ENCODE measurements at regions not wholly inside any gene's neighbourhood (a gene's known extent, or its start where the extent isn't known, plus 50 kb on each side); places are given as distances from the start of the nearest gene placed in this dataset.

GRCh38 chr7:116436305-116436826 lies 63.2 kb upstream of the CAV2 start:
- Mint-ChIP-seq H3K9me3 (no peaks in the 10 kb centered on the region), H3K4me3 (ENCODE audit: low read depth) (no peak overlapping the region), H3K36me3 (ENCODE audit: low read depth) (no peaks in the 10 kb centered on the region), H3K27me3 (ENCODE audit: low read depth) (peaks cover 2% of the 10 kb centered on the region), H3K27ac (no peak overlapping the region), H3K4me1 (ENCODE audit: low read depth) (no peaks in the 10 kb centered on the region)
- no peak for DNase-seq (ENCODE audit: low spot score)
- intact Hi-C loops (cut with micrococcal nuclease), result no loop called here

- Mint-ChIP-seq H3K36me3 (ENCODE audit: low read depth) (no peaks in the 10 kb centered on the region), H3K4me1 (ENCODE audit: low read depth) (no peaks in the 10 kb centered on the region), H3K9me3 (no peaks in the 10 kb centered on the region), H3K4me3 (ENCODE audit: low read depth) (no peak overlapping the region), H3K27me3 (ENCODE audit: low read depth) (peaks cover 2% of the 10 kb centered on the region), H3K27ac (no peak overlapping the region)
- intact Hi-C loops (cut with micrococcal nuclease), result no loop called here
- DNase-seq (ENCODE audit: low spot score), result no peak
These were observed 61.3 kb upstream of the CAV2 start for GRCh38 chr7:116438267-116438666.

GRCh38 chr7:116439005-116439404 lies 60.5 kb upstream of the CAV2 start:
- peaks cover 2% of the 10 kb centered on the region for H3K27me3 Mint-ChIP-seq (ENCODE audit: low read depth)
- no peaks in the 10 kb centered on the region for H3K9me3 Mint-ChIP-seq
- intact Hi-C loops (cut with micrococcal nuclease), result no loop called here
- no peaks in the 10 kb centered on the region for H3K4me1 Mint-ChIP-seq (ENCODE audit: low read depth)
- H3K4me3 Mint-ChIP-seq (ENCODE audit: low read depth), result no peak overlapping the region
- H3K27ac Mint-ChIP-seq, result no peak overlapping the region
- DNase-seq (ENCODE audit: low spot score), result no peak
- H3K36me3 Mint-ChIP-seq (ENCODE audit: low read depth), result no peaks in the 10 kb centered on the region

- H3K27me3 Mint-ChIP-seq (ENCODE audit: low read depth), result peaks cover 4% of the 10 kb centered on the region
- no peaks in the 10 kb centered on the region for H3K4me1 Mint-ChIP-seq (ENCODE audit: low read depth)
- H3K27ac Mint-ChIP-seq, result no peak overlapping the region
- no peak for DNase-seq (ENCODE audit: low spot score)
- intact Hi-C loops (cut with micrococcal nuclease), result no loop called here
- H3K36me3 Mint-ChIP-seq (ENCODE audit: low read depth), result no peaks in the 10 kb centered on the region
- no peaks in the 10 kb centered on the region for H3K9me3 Mint-ChIP-seq
- H3K4me3 Mint-ChIP-seq (ENCODE audit: low read depth), result no peak overlapping the region
These were observed 59.5 kb upstream of the CAV2 start for GRCh38 chr7:116439841-116440549.

GRCh38 chr7:116441534-116441933 lies 58.0 kb upstream of the CAV2 start:
- intact Hi-C loops (cut with micrococcal nuclease), result no loop called here
- DNase-seq (ENCODE audit: low spot score), result no peak
- H3K4me1 Mint-ChIP-seq (ENCODE audit: low read depth), result no peaks in the 10 kb centered on the region
- H3K27me3 Mint-ChIP-seq (ENCODE audit: low read depth), result peaks cover 4% of the 10 kb centered on the region
- H3K9me3 Mint-ChIP-seq, result no peaks in the 10 kb centered on the region
- H3K36me3 Mint-ChIP-seq (ENCODE audit: low read depth), result no peaks in the 10 kb centered on the region
- H3K27ac Mint-ChIP-seq, result no peak overlapping the region
- H3K4me3 Mint-ChIP-seq (ENCODE audit: low read depth), result no peak overlapping the region

- no peaks in the 10 kb centered on the region for H3K9me3 Mint-ChIP-seq
- no peak overlapping the region for H3K4me3 Mint-ChIP-seq (ENCODE audit: low read depth)
- H3K27ac Mint-ChIP-seq, result no peak overlapping the region
- H3K4me1 Mint-ChIP-seq (ENCODE audit: low read depth), result no peaks in the 10 kb centered on the region
- no peaks in the 10 kb centered on the region for H3K36me3 Mint-ChIP-seq (ENCODE audit: low read depth)
- peaks cover 6% of the 10 kb centered on the region for H3K27me3 Mint-ChIP-seq (ENCODE audit: low read depth)
- intact Hi-C loops (cut with micrococcal nuclease), result no loop called here
- DNase-seq (ENCODE audit: low spot score), result no peak
These were observed 56.4 kb upstream of the CAV2 start for GRCh38 chr7:116443101-116443523.

- intact Hi-C loops (cut with micrococcal nuclease), result no loop called here
- no peak overlapping the region for H3K4me3 Mint-ChIP-seq (ENCODE audit: low read depth)
These were observed 55.9 kb upstream of the CAV2 start for GRCh38 chr7:116443646-116444045.

GRCh38 chr7:116445447-116446211 lies 53.9 kb upstream of the CAV2 start:
- H3K27ac Mint-ChIP-seq, result no peak overlapping the region
- no peaks in the 10 kb centered on the region for H3K36me3 Mint-ChIP-seq (ENCODE audit: low read depth)
- intact Hi-C loops (cut with micrococcal nuclease), result no loop called here

More at GRCh38 chr7:116443646-116444045, 55.9 kb upstream of the CAV2 start:
- DNase-seq (ENCODE audit: low spot score), result no peak
- no peaks in the 10 kb centered on the region for H3K4me1 Mint-ChIP-seq (ENCODE audit: low read depth)
- H3K27me3 Mint-ChIP-seq (ENCODE audit: low read depth), result peaks cover 6% of the 10 kb centered on the region
- H3K36me3 Mint-ChIP-seq (ENCODE audit: low read depth), result no peaks in the 10 kb centered on the region
- H3K27ac Mint-ChIP-seq, result no peak overlapping the region
- H3K9me3 Mint-ChIP-seq, result no peaks in the 10 kb centered on the region

GRCh38 chr7:116446212-116446855 lies 53.2 kb upstream of the CAV2 start:
- Mint-ChIP-seq H3K4me3 (ENCODE audit: low read depth) (no peak overlapping the region), H3K4me1 (ENCODE audit: low read depth) (no peaks in the 10 kb centered on the region), H3K36me3 (ENCODE audit: low read depth) (no peaks in the 10 kb centered on the region), H3K27me3 (ENCODE audit: low read depth) (peaks cover 4% of the 10 kb centered on the region), H3K9me3 (no peaks in the 10 kb centered on the region), H3K27ac (no peak overlapping the region)
- no peak for DNase-seq (ENCODE audit: low spot score)
- intact Hi-C loops (cut with micrococcal nuclease), result no loop called here

More at GRCh38 chr7:116445447-116446211, 53.9 kb upstream of the CAV2 start:
- H3K4me3 Mint-ChIP-seq (ENCODE audit: low read depth), result no peak overlapping the region
- no peaks in the 10 kb centered on the region for H3K9me3 Mint-ChIP-seq
- H3K27me3 Mint-ChIP-seq (ENCODE audit: low read depth), result peaks cover 4% of the 10 kb centered on the region
- H3K4me1 Mint-ChIP-seq (ENCODE audit: low read depth), result no peaks in the 10 kb centered on the region
- no peak for DNase-seq (ENCODE audit: low spot score)

- Mint-ChIP-seq H3K9me3 (no peaks in the 10 kb centered on the region), H3K4me1 (ENCODE audit: low read depth) (no peaks in the 10 kb centered on the region), H3K36me3 (ENCODE audit: low read depth) (no peaks in the 10 kb centered on the region), H3K27me3 (ENCODE audit: low read depth) (peaks cover 4% of the 10 kb centered on the region), H3K4me3 (ENCODE audit: low read depth) (no peak overlapping the region), H3K27ac (no peak overlapping the region)
- intact Hi-C loops (cut with micrococcal nuclease), result no loop called here
- DNase-seq (ENCODE audit: low spot score), result no peak
These were observed 52.1 kb upstream of the CAV2 start for GRCh38 chr7:116447436-116447835.

GRCh38 chr7:116447966-116448839 lies 51.3 kb upstream of the CAV2 start:
- DNase-seq (ENCODE audit: low spot score), result no peak
- H3K4me1 Mint-ChIP-seq (ENCODE audit: low read depth), result no peaks in the 10 kb centered on the region
- H3K4me3 Mint-ChIP-seq (ENCODE audit: low read depth), result no peak overlapping the region
- intact Hi-C loops (cut with micrococcal nuclease), result no loop called here
- no peaks in the 10 kb centered on the region for H3K36me3 Mint-ChIP-seq (ENCODE audit: low read depth)
- no peaks in the 10 kb centered on the region for H3K9me3 Mint-ChIP-seq
- no peak overlapping the region for H3K27ac Mint-ChIP-seq
- H3K27me3 Mint-ChIP-seq (ENCODE audit: low read depth), result peaks cover 4% of the 10 kb centered on the region

- Mint-ChIP-seq H3K27me3 (ENCODE audit: low read depth) (peaks cover 4% of the 10 kb centered on the region), H3K27ac (no peak overlapping the region), H3K4me3 (ENCODE audit: low read depth) (no peak overlapping the region), H3K36me3 (ENCODE audit: low read depth) (no peaks in the 10 kb centered on the region), H3K9me3 (no peaks in the 10 kb centered on the region), H3K4me1 (ENCODE audit: low read depth) (no peaks in the 10 kb centered on the region)
- no peak for DNase-seq (ENCODE audit: low spot score)
- intact Hi-C loops (cut with micrococcal nuclease), result no loop called here
These were observed 50.1 kb upstream of the CAV2 start for GRCh38 chr7:116449441-116449840.
